Dermis blood vessel endothelial cell (primary cell): ENCODE measurements at regions not wholly inside any gene's neighbourhood (a gene's known extent, or its start where the extent isn't known, plus 50 kb on each side); places are given as distances from the start of the nearest gene placed in this dataset.
"Not testable (repeated sequence)": the region's sequence is repeated elsewhere in the genome, so short reads cannot be mapped to it uniquely, and the experiment has no call there.

Experiments
- DNase-seq: peaks from one replicate; pipeline ENCODE4 v3.0.0; 2010

GRCh38 chr1:29626726-29627125 is 390.4 kb downstream of the PTPRU start:
- DNase-seq: no peak

- no peak for DNase-seq
Observed at GRCh38 chr1:29626066-29626465, 389.7 kb downstream of the PTPRU start.

DNA sequence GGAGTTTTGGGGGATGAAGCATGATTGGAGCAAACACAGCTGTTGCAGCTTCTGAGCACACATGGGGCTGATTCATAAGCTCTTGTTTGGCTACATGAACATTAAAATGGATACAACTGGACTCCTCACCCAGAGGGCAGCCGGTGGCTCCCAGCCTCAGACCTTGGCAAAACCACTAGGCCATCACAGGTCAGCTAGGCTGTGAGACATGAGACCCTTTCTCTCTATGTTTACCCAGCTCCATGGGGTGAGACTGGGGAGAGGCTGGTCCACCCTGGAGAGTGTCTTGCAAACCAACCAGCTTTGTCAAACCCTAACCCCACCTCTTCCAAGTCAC is 388.7 kb downstream of the PTPRU start:
- no peak for DNase-seq

DNA sequence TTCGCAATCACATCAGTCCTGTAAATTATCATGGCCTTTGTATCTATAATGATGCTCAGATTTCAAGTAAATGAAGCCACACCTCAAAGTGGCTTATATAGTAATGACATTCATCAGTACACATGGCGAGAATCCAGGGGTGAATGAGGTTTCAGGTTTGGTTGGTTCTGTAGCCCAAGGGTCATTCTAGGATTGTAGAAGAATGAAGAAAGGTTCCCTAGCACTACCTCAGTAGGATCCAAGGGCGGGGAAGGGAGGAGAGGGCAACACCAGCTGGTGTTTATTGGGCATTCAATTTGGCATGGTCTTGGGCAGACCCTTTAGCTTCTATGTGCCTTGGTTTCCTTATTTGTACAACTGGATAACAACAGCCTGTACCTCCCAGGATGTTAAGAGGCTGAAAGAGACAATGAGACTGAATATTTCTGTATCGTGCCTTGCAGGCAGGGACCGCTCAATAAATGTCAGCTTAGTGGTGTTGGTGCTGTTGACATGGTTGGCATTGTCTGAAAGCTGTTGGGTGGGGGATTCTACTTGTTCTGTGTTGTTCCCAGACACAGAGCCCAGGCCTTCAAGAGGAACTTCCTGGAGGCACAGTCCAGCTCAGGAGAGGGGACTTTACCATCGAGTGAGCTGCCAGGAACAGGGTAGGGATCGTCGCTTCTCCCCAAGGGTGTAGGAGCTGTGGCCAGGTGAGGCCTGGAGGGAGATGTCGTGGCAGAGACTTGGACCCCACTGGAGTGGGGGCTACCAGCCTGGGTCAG is 388.2 kb downstream of the PTPRU start:
- no peak for DNase-seq

DNA sequence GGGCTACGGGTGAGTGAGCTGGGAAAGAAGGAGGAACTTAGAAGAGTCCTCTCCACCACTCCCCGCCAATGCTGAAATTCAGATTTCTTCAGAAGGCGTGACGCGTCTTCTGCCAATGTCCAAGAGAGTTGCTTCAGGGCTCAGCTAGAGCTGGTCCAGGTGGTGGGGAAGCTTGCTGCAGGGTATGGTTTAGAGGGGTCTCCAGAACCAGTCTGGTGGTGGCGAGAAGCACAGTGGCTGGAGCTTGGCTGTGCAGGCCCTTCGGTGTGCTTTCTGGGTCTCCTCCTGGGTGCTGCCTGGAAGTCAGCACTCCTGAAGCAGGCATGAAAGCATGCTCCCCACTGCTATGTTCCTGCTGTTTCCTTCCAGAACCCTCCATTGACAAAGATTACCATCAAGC is 387.2 kb downstream of the PTPRU start:
- DNase-seq: no peak

DNA sequence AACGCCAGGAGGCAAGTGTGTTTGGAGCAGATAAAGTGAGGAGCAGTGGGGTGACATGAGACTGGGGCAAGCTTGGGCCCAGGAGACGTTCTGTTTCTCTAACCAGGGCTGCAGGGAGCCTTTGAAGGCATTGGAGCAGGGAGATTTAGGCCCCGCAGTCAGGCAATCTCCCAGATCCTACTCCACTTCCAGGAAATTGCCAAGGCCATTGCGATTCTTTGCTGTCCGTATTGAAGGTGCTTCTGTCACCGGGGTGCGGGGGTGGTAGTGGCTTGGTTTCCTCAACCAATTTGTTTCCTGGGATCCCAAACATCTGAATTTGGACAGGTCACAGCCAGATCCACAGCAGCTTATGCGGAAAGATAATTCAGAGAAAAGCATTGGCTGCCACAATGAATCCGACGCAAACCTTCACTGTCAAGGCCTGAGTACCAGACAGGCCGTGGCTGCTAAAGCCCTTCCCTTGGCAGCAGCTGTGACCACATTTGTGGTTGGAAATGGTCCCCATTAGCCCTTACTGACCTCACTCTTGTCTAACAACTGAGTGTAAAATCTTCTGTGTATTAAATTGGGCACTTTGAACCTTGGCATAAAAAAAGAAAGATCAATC is 385.6 kb downstream of the PTPRU start:
- DNase-seq: no peak

DNA sequence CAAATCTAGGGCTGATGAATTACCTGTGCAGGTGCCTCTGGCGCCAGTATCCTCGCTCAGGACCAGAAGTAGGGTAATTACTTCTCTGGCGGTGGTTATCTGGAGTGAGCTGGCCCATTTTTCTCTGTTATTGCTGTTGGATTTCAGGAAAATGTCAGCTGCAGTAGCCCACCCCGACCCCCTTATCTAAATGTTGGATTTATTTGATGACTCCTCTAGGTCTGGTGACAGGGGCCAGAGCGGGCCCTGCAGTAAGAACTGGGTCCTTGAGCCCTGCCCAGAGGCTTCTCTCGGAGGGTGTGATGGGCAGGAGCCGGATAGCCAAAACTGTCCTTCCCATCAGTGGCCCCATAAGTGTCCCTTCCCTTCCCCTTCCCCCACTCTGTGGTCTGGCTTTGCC is 384.3 kb downstream of the PTPRU start:
- no peak for DNase-seq

DNA sequence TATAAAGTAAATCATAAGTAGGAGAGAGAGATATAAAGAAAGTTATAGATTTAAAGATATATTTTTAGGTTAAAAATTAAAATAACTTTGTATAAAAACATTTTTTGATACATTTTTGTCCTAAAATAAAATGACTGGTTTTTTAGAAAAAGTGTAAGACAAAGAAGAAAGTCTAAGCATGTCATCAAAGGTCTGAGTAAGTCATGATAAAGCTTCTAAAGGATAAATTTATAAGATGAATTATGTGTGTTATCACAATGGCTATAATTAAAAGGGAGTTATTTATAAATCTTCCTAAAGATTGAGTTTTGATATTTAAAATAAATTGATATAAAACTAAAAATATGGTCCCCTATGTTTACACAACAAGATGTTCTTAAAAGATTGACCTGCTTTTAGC is 370.9 kb downstream of the PTPRU start:
- DNase-seq: no peak

DNA sequence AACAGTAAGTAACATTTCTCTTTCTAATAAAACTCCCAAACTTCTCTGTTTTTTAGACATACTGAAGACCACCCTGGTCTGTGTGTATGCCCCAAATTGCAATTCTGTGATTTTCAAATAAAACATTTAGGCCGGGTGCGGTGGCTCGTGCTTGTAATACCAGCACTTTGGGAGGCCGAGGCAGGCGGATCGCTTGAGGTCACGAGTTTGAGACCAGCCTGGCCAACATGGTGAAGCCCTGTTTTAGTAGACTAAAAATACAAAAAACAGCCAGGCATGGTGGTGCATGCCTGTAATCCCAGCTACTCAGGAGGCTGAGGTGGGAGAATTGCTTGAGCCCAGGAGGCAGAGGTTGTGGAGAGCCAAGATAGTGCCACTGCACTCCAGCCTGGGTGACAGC is 368.5 kb downstream of the PTPRU start:
- not testable (repeated sequence) for DNase-seq

GRCh38 chr1:29603622-29604021 is 367.3 kb downstream of the PTPRU start:
- no peak for DNase-seq

GRCh38 chr1:29602203-29602602 is 365.9 kb downstream of the PTPRU start:
- DNase-seq: no peak

- no peak for DNase-seq
Observed at GRCh38 chr1:29601021-29601420, 364.7 kb downstream of the PTPRU start.

DNA sequence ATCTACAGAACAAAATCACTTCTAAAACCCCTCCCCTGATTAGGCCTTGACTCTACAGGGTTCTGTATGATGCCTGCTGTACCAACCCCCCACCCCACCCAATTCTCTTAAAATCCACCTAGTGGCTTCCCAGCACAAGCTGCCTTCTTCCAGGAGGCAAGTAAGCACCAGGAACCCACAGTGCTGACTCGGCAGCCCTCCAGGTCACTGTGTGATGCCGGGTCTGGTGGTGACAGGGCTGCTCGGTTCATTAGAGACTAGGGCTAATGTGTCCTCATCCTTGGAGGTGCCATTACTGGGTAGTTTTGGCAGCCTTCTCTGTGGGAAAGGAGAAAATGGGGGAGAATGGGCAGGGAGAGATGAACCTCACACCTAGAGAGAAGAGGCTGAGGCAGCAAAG is 363.5 kb downstream of the PTPRU start:
- no peak for DNase-seq

GRCh38 chr1:29599071-29599470 is 362.7 kb downstream of the PTPRU start:
- no peak for DNase-seq

DNA sequence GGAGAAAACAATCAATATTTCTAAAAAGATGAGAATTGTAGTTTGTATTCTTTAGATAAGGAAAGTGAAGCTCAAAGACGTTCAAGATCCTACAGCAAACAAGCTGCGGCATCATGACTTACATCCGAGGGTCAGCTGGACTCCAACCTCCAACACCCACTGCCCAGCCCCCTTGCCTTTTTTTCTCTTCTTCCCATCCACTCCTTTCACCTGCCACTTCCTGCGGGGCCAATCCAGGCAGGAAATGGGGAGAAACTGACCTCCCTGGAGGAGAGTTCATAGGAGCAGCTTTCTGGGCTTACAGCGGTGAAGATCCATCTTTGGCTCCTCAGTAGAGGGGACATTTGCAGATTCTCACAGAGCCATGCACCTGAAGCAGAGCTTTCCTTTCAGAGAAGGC is 361.5 kb downstream of the PTPRU start:
- no peak for DNase-seq

DNA sequence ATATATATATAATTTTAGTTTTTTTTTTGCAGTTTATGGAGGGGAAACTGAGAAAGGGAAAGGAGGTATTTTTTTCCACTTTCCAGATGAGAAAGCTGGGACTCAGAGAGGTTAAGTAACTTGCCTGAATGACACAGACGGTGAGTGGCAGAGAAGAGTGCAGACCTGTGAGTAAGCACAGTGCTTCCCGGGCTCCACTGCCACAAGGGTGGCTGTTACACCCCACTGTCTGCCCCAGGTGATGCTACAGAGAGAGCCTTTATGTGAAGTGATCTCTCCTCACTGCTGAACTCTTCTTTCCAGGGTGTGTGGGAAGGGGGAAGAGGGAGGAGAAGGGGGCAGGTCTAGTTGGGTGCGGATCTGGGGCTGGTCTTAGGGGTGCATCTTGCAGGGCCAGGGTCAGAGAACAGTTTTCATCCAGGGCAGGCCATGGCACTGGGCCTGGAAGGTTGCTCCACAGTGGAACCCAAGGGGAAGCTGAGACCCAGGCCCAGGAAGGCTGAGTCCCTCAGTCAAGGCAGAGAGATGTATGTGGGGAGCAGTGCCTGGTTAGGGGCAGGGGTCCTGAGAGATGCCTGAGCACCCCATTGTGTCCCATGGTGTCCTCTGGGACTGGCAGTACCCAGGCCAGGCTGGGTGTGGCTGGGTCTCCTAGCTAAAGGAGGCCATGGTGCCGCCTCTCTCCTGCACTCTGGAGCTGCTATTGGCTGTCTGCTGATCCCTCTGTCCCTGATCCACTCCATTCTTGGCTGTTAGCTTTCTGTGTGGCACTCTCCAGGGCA is 357.5 kb downstream of the PTPRU start:
- DNase-seq: no peak

- peak; percentile 45 for DNase-seq
Observed at GRCh38 chr1:29592731-29593130, 356.4 kb downstream of the PTPRU start.

DNA sequence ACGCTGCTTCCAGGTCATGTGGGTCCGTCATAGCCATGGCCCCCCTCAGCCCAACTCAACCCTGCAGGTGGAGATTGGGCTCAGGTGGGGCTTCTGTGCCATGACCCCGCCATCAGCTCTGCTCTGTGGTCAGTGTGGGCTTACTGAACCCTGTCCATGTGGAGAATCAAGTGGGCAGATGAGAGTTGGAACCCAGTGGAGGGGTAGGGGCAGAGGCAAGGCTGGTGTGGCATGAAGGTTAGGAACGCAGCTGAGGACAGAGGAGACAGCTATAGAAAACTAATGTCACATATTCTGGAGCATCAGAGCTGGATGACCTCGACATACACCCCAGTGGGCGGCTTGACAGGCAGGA is 355.9 kb downstream of the PTPRU start:
- no peak for DNase-seq

DNA sequence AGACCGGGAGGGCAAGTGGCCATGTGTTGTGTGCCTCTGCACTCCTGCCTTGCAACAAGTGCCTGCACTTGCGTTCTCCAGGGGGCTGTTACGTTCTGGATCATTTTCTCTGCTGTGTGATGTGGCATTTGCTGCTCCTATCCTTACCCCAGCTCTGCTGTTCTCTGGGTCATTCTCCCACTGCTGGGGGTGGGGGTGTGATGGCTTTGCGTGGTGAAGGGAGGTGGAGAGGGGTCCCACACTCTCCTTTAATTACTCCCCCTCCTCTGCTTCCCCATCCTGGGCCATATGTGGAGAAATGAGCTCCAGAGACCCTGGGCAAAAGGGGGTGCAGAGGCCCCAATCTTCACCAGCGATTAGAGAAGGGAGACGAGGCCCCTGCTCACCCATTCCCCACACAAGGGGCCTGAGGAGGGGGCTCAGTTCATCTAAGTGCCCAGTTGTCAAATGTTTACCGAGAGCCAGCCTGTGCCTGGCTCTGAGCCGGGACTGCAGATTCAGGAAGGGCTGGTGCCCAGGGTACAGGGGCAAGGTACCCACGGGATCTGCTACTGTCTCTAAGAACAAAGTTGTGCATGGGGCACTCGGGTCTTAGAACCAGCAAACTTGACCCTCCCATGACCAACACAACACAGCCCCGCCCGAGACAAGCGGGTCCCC is 355.4 kb downstream of the PTPRU start:
- no peak for DNase-seq

- DNase-seq: peak; percentile 48
Observed at GRCh38 chr1:29590583-29591565, 354.6 kb downstream of the PTPRU start.

DNA sequence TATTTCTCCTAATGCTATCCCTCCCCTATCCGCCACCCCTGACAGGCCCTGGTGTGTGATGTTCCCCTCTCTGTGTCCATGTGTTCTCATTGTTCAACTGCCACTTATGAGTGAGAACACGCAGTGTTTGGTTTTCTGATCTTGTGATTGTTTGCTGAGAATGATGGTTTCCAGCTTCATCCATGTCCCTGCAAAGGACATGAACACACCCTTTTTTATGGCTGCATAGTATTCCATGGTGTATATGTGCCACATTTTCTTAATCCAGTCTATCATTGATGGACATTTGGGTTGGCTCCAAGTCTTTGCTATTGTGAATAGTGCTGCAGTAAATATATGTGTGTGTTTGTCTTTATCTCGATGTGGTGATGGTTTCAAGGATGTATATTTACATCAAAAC is 353.4 kb downstream of the PTPRU start:
- not testable (repeated sequence) for DNase-seq
